ENCODE measurements at regions not wholly inside any gene's neighbourhood (a gene's known extent, or its start where the extent isn't known, plus 50 kb on each side); places are given as distances from the start of the nearest gene placed in this dataset.

GRCh38 chr4:133592591-133592990 lies 443.5 kb downstream of the PCDH10 start:
- no peaks in the 10 kb centered on the region for H3K79me2 ChIP-seq (replicated peaks; ENCODE audit: insufficient read depth, low read length)
- H3K4me3 ChIP-seq (ENCODE audit: low read length), result no peak overlapping the region
- H3K4me2 ChIP-seq (ENCODE audit: low read length), result no peak overlapping the region
- H3K27me3 ChIP-seq (ENCODE audit: insufficient read depth, low read depth, low read length), result no peaks in the 10 kb centered on the region
- no peak overlapping the region for H3K9ac ChIP-seq (ENCODE audit: low read length)
- no peaks in the 10 kb centered on the region for H3K36me3 ChIP-seq (ENCODE audit: insufficient read depth, low read length)
- TF ChIP-seq REST (IDR thresholded peaks at IDR 0.05; ENCODE audit: borderline replicate concordance) (no peak), SMC3 (conservative IDR thresholded peaks at IDR 0.05; ENCODE audit: poor library complexity) (no peak)
- no peaks in the 10 kb centered on the region for H3K9me2 ChIP-seq (ENCODE audit: insufficient read depth, low read length)
- H2AFZ ChIP-seq (ENCODE audit: low read depth, low read length), result no peak overlapping the region
- no peaks in the 10 kb centered on the region for H3F3A ChIP-seq (ENCODE audit: insufficient read depth, low read length, poor library complexity, severe bottlenecking)
- no peaks in the 10 kb centered on the region for H3K9me3 ChIP-seq (ENCODE audit: low read length)
- H4K20me1 ChIP-seq (ENCODE audit: insufficient read depth), result no peaks in the 10 kb centered on the region
- no peak overlapping the region for H3K27ac ChIP-seq (ENCODE audit: low read length)

GRCh38 chr4:133592106-133592505 lies 443.0 kb downstream of the PCDH10 start:
- no peak overlapping the region for H3K9ac ChIP-seq (ENCODE audit: low read length)
- no peak overlapping the region for H3K4me3 ChIP-seq (ENCODE audit: low read length)
- H3K9me2 ChIP-seq (ENCODE audit: insufficient read depth, low read length), result no peaks in the 10 kb centered on the region
- no peaks in the 10 kb centered on the region for H3K79me2 ChIP-seq (replicated peaks; ENCODE audit: insufficient read depth, low read length)
- no peak overlapping the region for H3K27ac ChIP-seq (ENCODE audit: low read length)
- H3K9me3 ChIP-seq (ENCODE audit: low read length), result no peaks in the 10 kb centered on the region
- H3F3A ChIP-seq (ENCODE audit: insufficient read depth, low read length, poor library complexity, severe bottlenecking), result no peaks in the 10 kb centered on the region
- TF ChIP-seq CTCF (IDR thresholded peaks at IDR 0.05; ENCODE audit: poor library complexity, severe bottlenecking), result no peak
- TF ChIP-seq MXI1 (conservative IDR thresholded peaks at IDR 0.05; ENCODE audit: poor library complexity, severe bottlenecking), result no peak
- TF ChIP-seq RAD21 (conservative IDR thresholded peaks at IDR 0.05), result no peak
- no peak for TF ChIP-seq POLR2AphosphoS5 (IDR thresholded peaks at IDR 0.05)
- no peak for TF ChIP-seq TAF1 (IDR thresholded peaks at IDR 0.05; ENCODE audit: low read depth)
- no peak overlapping the region for H3K4me2 ChIP-seq (ENCODE audit: low read length)
- no peaks in the 10 kb centered on the region for H3K27me3 ChIP-seq (ENCODE audit: insufficient read depth, low read depth, low read length)
- H4K20me1 ChIP-seq (ENCODE audit: insufficient read depth), result no peaks in the 10 kb centered on the region
- no peaks in the 10 kb centered on the region for H3K36me3 ChIP-seq (ENCODE audit: insufficient read depth, low read length)
- H2AFZ ChIP-seq (ENCODE audit: low read depth, low read length), result no peak overlapping the region

GRCh38 chr4:133588306-133588705 lies 439.2 kb downstream of the PCDH10 start:
- Histone ChIP-seq H3K27me3 (ENCODE audit: insufficient read depth, low read depth, low read length) (no peaks in the 10 kb centered on the region), H3K4me3 (ENCODE audit: low read length) (no peak overlapping the region), H3K79me2 (replicated peaks; ENCODE audit: insufficient read depth, low read length) (no peaks in the 10 kb centered on the region), H3F3A (ENCODE audit: insufficient read depth, low read length, poor library complexity, severe bottlenecking) (no peaks in the 10 kb centered on the region), H3K9ac (ENCODE audit: low read length) (no peak overlapping the region), H3K27ac (ENCODE audit: low read length) (no peak overlapping the region), H4K20me1 (ENCODE audit: insufficient read depth) (no peaks in the 10 kb centered on the region), H2AFZ (ENCODE audit: low read depth, low read length) (no peak overlapping the region), H3K36me3 (ENCODE audit: insufficient read depth, low read length) (no peaks in the 10 kb centered on the region), H3K4me2 (ENCODE audit: low read length) (no peak overlapping the region), H3K9me3 (ENCODE audit: low read length) (no peaks in the 10 kb centered on the region), H3K9me2 (ENCODE audit: insufficient read depth, low read length) (no peaks in the 10 kb centered on the region)
- TF ChIP-seq CTCF (IDR thresholded peaks at IDR 0.05; ENCODE audit: poor library complexity, severe bottlenecking) (no peak), POLR2AphosphoS5 (IDR thresholded peaks at IDR 0.05) (no peak), TAF1 (IDR thresholded peaks at IDR 0.05; ENCODE audit: low read depth) (no peak), REST (IDR thresholded peaks at IDR 0.05; ENCODE audit: borderline replicate concordance) (no peak), EZH2 (IDR thresholded peaks at IDR 0.05; ENCODE audit: borderline replicate concordance, insufficient read depth, low read length, poor library complexity, severe bottlenecking) (no peak), MXI1 (conservative IDR thresholded peaks at IDR 0.05; ENCODE audit: poor library complexity, severe bottlenecking) (no peak), EP300 (conservative IDR thresholded peaks at IDR 0.05; ENCODE audit: poor library complexity, severe bottlenecking) (no peak), SMC3 (conservative IDR thresholded peaks at IDR 0.05; ENCODE audit: poor library complexity) (no peak), RAD21 (conservative IDR thresholded peaks at IDR 0.05) (no peak)

All from neural cell (in vitro differentiated cells).